Loucy (cell line): ENCODE measurements at regions not wholly inside any gene's neighbourhood (a gene's known extent, or its start where the extent isn't known, plus 50 kb on each side); places are given as distances from the start of the nearest gene placed in this dataset.

Experiments
- CTCF ChIP-seq: fragments of 200-600 bp; sonication (generic); conservative IDR thresholded peaks from 2 replicates; pipeline ENCODE4 v1.5.1; 2014; ENCODE audit warnings: mild to moderate bottlenecking, antibody characterized with exemption, low read length
- EZH2phosphoT487 ChIP-seq: fragments of 200-600 bp; IDR thresholded peaks from 2 replicates; pipeline ENCODE4 v1.6.1; 2018; ENCODE audit warnings: antibody characterized with exemption, mild to moderate bottlenecking, moderate library complexity, borderline replicate concordance

GRCh38 chr22:45082795-45083194, 73.0 kb upstream of the PHF21B start:
- no peak for TF ChIP-seq CTCF
- no peak for TF ChIP-seq EZH2phosphoT487
